GM19452 (cell line): ENCODE measurements at regions not wholly inside any gene's neighbourhood (a gene's known extent, or its start where the extent isn't known, plus 50 kb on each side); places are given as distances from the start of the nearest gene placed in this dataset.

ENCODE experiments used
- ATAC-seq: cut with Tn5 transposase; IDR thresholded peaks from one replicate; pipeline ENCODE4 v1.9.1; 2021; ENCODE audit not compliant: unreplicated experiment

GRCh38 chr9:90311811-90312210 lies 330.8 kb downstream of the DIRAS2 start:
- ATAC-seq, result no peak

- no peak for ATAC-seq
Observed at GRCh38 chr9:90322296-90322695, 320.3 kb downstream of the DIRAS2 start.

GRCh38 chr9:90325913-90326653 lies 316.5 kb downstream of the DIRAS2 start:
- ATAC-seq, result no peak

- no peak for ATAC-seq
Observed at GRCh38 chr9:90330231-90330630, 312.4 kb downstream of the DIRAS2 start.

GRCh38 chr9:90331826-90332575 lies 310.6 kb downstream of the DIRAS2 start:
- ATAC-seq, result no peak

GRCh38 chr9:90333226-90333625 lies 309.4 kb downstream of the DIRAS2 start:
- ATAC-seq, result no peak

- ATAC-seq, result no peak
Observed at GRCh38 chr9:90340421-90340820, 302.2 kb downstream of the DIRAS2 start.

GRCh38 chr9:90342607-90343006 lies 300.0 kb downstream of the DIRAS2 start:
- no peak for ATAC-seq

GRCh38 chr9:90343366-90343765 lies 299.3 kb downstream of the DIRAS2 start:
- no peak for ATAC-seq

- no peak for ATAC-seq
Observed at GRCh38 chr9:90343991-90344390, 298.6 kb downstream of the DIRAS2 start.

GRCh38 chr9:90365666-90366065 lies 277.0 kb downstream of the DIRAS2 start:
- ATAC-seq, result no peak

- ATAC-seq, result no peak
Observed at GRCh38 chr9:90368241-90368640, 274.4 kb downstream of the DIRAS2 start.

- ATAC-seq, result no peak
Observed at GRCh38 chr9:90368928-90369327, 273.7 kb downstream of the DIRAS2 start.

- no peak for ATAC-seq
Observed at GRCh38 chr9:90379771-90380170, 262.9 kb downstream of the DIRAS2 start.

GRCh38 chr9:90385146-90385545 lies 257.5 kb downstream of the DIRAS2 start:
- no peak for ATAC-seq

- ATAC-seq, result no peak
Observed at GRCh38 chr9:90393365-90394152, 249.1 kb downstream of the DIRAS2 start.

GRCh38 chr9:90394871-90395270 lies 247.8 kb downstream of the DIRAS2 start:
- no peak for ATAC-seq

- no peak for ATAC-seq
Observed at GRCh38 chr9:90400091-90400490, 242.5 kb downstream of the DIRAS2 start.

- no peak for ATAC-seq
Observed at GRCh38 chr9:90408659-90409058, 234.0 kb downstream of the DIRAS2 start.

GRCh38 chr9:90419221-90419851 lies 223.3 kb downstream of the DIRAS2 start:
- ATAC-seq, result no peak

GRCh38 chr9:90420211-90420610 lies 222.4 kb downstream of the DIRAS2 start:
- ATAC-seq, result no peak
